ENCODE measurements at regions not wholly inside any gene's neighbourhood (a gene's known extent, or its start where the extent isn't known, plus 50 kb on each side); places are given as distances from the start of the nearest gene placed in this dataset.

DNA sequence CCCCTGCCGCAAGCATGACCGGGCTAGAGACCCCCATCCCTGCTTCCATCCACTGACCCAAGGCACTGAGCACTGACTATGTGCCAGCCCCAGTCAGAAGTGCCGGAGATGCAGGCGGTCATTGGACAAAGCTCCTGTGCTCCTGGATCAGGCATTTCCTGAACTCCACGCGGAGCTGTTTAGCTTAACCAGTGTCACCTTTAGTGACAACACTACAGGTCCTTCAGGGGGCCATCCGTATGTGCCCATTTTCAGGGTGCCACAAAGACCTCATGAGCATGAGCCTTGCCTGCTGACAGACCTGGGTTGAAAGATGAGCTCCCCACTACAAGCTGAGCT is 63.0 kb upstream of the FGF3 start:
- TF ChIP-seq NFRKB (IDR thresholded peaks at IDR 0.05) (no peak), FOXM1 (IDR thresholded peaks at IDR 0.05; ENCODE audit: borderline replicate concordance) (no peak), ELF4 (IDR thresholded peaks at IDR 0.05) (no peak), FOXK2 (IDR thresholded peaks at IDR 0.05) (no peak)
